GM19397 (cell line): ENCODE measurements at regions not wholly inside any gene's neighbourhood (a gene's known extent, or its start where the extent isn't known, plus 50 kb on each side); places are given as distances from the start of the nearest gene placed in this dataset.

Source experiments
- ATAC-seq: cut with Tn5 transposase; IDR thresholded peaks from one replicate; pipeline ENCODE4 v1.9.1; 2021; ENCODE audit warnings: mild to moderate bottlenecking, moderate library complexity; ENCODE audit not compliant: unreplicated experiment

DNA sequence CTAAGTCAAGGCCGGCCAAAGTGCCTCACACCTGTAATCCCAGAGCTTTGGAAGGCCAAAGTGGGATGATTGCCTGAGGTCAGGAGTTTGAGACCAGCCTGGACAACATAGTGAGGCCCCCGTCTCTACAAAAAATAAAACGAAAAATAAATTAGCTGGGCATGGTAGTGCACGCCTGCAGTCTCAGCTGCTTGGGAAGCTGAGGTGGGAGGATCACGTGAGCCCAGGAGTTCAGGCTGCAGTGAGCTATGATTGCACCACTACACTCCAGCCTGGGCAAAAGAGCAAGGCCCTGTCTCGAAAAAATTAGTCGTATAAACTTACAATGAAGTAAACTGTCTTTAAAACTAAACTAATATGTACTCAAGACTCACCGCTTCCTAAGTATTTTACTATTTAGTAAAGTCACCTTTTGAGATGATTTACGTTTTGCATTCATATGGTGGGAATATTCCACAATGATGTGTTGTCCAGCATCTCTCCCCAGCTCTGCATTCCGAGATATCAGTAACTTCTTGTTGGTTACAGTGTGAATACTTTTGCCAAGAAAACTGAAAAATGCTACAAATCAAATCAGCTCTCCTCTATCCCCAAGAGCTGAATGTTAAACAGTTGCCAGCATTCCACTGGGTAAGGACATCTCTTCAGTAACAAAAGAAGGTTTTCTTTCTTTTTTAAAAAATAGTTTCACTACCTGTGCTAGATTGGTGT, 84.9 kb upstream of the C21orf91 start:
- no peak for ATAC-seq

DNA sequence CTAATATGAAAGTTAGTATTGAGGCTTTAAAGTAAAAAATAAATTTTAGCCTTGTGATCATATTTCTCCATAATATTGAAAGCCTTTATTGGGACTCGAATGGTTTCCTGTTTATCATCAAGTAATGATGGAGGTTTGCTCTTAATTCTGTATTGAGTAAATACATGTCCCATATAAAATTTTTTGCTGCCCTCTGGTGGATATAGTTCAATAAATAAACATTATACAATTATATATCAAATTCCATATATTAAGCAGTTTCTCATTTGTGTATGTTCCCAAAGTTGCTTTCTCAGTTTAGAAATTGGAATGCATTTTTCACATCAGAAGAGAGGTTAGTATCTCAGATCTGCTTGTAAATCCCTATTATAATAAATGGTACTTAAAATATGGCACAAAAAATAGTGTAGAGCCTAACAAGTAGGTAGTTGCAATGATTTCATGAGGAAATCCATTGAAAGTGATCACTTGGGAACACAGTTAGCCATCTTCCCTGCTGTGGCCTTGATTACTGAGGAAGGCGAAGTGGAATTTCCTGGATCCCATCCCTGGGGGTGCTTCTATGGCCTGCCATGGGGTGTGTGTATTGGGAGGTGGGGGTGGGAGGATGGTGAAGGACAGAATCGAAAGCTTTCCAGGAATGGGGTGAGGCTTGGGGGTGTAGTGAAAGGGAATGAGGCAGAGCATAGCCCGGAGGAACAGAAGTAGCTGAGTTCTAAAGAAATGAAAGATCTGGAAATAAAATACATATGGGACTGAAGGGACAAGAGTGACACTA, 84.1 kb upstream of the C21orf91 start:
- no peak for ATAC-seq

DNA sequence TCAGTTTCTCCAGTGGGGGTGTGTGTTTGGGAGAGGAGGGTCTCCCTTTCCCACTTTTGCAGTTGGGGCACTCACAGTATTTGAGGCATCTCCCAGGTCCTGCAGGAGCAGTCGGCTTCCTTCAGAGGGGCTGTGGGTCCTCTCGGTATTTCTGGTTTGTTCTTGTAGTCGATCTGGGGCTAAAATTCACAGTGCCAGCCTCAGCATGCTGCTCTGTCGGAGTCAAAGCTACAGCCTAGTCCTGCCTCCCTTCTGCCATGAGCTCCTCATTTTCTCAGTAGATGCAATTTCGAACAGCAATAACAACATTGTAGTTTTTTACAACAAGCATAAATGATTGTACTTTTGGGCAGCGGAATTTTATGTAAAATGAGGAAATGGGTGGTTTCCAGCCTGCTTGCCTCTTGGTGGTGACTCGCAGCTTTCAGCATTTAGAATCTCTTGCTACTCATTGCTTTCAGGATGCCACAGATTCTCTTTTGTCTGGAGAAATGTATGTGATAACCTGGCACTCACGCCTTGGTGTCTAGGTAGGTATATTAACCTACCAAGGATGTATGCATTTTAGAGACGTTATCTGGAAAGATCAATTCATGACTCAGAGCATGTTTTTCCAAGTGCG, 82.4 kb upstream of the C21orf91 start:
- no peak for ATAC-seq

DNA sequence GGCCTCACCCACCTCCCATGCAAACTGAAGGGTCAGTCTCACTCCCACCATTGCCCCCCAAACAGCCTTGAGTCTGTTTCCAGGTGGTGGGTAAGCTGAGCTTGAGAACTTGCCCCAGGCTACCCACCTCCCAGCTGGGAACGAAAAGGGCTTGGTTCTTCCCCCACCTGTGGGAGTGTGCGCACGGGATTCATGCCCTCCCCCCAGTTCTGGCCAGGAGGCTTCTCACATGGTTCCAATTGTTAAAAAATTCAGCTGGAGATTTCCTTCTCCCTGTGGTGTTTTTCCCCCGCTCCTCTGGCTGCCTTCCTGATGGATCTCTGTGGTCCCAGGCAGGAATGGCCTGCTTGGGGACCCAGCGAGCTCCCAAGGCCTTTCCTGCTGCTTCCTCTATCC, 81.8 kb upstream of the C21orf91 start:
- no peak for ATAC-seq

DNA sequence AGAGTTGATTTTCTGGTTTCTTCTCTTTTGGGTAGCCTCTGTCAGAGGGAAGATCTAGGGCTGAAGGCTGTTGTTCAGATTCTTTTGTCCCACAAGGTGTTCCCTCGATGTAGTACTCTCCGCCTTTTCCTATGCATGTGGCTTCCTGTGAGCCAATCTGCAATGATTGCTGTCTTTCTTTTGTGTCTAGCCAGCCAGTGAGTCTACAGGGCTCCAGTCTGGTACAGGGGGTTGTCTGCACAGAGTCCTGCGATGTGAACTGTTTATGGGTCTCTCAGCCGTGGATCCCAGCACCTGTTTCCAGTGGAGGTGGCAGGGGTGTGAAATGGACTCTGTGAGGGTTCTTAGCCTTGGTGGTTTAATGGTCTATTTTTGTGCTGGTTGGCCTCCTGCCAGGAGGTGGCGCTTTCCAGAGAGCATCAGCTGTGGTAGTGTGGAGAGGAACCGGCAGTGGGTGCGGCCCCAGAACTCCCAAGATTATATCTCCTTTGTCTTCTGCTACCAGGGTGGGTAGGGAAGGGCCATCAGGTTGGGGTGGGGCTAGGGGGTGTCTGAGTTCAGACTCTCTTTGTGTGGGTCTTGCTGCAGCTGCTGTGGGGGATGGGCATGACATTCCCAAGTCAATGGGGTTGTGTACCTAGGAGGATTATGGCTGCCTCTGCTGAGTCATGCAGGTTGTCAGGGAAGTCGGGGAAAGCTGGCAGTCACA, 81.3 kb upstream of the C21orf91 start:
- ATAC-seq: no peak

DNA sequence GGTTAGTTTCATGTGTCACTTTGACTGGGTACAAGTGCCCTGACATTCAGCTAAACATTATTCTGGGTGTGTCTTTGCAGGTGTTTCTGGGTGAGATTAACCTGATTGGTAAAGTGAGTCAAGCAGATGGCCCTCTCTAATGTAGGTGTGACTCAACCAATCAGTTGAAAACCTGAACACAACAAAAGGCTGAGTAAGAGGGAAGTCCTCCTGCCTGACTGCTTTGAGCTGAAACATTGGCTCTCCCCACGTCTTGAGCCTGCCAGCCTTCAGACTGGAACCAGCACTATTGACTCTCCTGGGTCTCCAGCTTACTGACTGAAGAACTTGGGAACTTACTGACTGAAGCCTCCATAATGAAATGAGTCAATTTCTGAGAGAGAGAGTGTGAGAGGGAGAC, 70.0 kb upstream of the C21orf91 start:
- no peak for ATAC-seq

DNA sequence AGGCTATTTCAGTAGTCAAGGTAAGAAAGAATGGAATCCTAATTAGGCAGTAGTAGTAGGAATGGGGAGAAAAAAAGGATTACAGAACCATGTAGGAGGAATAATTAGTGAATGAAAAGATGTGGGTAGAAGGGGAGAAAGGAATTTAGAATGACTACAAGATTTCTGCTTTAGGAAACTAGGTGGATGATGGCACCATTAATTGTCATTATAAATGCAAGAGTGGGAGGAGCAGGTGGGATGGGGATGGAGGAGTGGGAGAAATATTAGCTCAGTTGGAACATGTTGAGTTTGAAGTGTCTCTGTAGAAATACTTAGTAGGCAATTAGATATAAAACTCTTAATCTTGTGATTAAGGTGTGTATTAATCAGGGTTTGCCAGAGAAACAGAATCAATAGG, 50.0 kb upstream of the C21orf91 start:
- no peak for ATAC-seq
